VCaP (cell line): ENCODE measurements at regions not wholly inside any gene's neighbourhood (a gene's known extent, or its start where the extent isn't known, plus 50 kb on each side); places are given as distances from the start of the nearest gene placed in this dataset.

Experiments used
- H3K27ac ChIP-seq: fragments of 450-650 bp; 2 replicates; pipeline ENCODE4 v1.5.1; 2017
- CTCF ChIP-seq: fragments of 450-650 bp; conservative IDR thresholded peaks from 2 replicates; pipeline ENCODE4 v1.5.1; 2017; ENCODE audit warnings: mild to moderate bottlenecking, moderate library complexity

- no peak for TF ChIP-seq CTCF
- H3K27ac ChIP-seq: no peak overlapping the region
Measured at GRCh38 chr17:55648086-55648485, 74.6 kb downstream of the TMEM100 start.

- H3K27ac ChIP-seq: no peak overlapping the region
- no peak for TF ChIP-seq CTCF
Measured at GRCh38 chr17:55645361-55645760, 77.3 kb downstream of the TMEM100 start.

- H3K27ac ChIP-seq: no peak overlapping the region
- TF ChIP-seq CTCF: no peak
Measured at GRCh38 chr17:55644346-55644745, 78.3 kb downstream of the TMEM100 start.

- no peak for TF ChIP-seq CTCF
- H3K27ac ChIP-seq: no peak overlapping the region
Measured at GRCh38 chr17:55642741-55643140, 79.9 kb downstream of the TMEM100 start.

GRCh38 chr17:55641676-55642081, 81.0 kb downstream of the TMEM100 start:
- no peak overlapping the region for H3K27ac ChIP-seq
- peak; percentile 70 for TF ChIP-seq CTCF

GRCh38 chr17:55639096-55639495, 83.6 kb downstream of the TMEM100 start:
- no peak for TF ChIP-seq CTCF
- no peak overlapping the region for H3K27ac ChIP-seq

GRCh38 chr17:55635253-55635914, 87.3 kb downstream of the TMEM100 start:
- peak overlapping the region; percentile 24; the same call in 1 of the 2 replicates for H3K27ac ChIP-seq
- TF ChIP-seq CTCF: no peak
